ENCODE measurements at regions not wholly inside any gene's neighbourhood (a gene's known extent, or its start where the extent isn't known, plus 50 kb on each side); places are given as distances from the start of the nearest gene placed in this dataset.
"Not testable (repeated sequence)": the region's sequence is repeated elsewhere in the genome, so short reads cannot be mapped to it uniquely, and the experiment has no call there.

GRCh38 chr2:16747257-16747656 lies 81.6 kb upstream of the CYRIA start:
- DNase-seq: no peak

DNA sequence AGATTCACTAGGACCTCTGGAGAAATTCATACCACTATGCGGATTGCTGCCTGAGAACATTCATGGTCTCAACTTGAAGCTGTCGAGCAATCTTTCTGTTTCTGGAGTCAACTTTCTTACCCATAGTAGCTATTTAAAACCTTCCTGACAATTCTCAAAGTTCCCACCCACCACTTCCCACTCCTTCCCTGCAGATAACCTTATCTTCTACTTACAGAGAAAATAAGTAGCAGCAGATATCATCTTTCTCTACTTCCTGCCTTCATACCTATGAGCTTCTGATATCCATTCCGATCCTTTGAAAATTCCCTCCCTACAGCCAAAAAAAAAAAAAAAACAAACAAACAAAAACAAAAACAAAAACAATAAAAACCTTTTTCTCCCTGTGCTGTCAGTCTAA lies 81.2 kb upstream of the CYRIA start:
- DNase-seq: no peak

DNA sequence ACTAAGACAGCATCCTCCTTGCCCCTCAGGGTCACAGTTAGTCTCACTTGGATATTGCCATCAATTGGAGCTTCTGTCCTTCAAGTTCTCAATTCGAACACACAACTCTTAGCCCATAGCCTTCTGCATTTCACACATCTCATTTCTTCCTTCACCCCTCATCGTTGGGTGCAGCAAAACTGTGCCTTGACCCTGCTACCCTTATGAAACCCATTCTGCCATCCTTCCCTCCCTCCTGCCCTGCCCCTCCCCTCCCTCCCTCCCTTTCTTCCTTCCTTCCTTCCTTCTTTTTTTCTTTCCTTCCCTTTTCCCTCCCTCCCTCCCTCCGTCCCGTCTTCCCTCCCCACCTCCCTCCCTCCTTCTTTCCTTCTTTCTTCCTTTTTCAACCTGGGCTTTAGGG lies 80.7 kb upstream of the CYRIA start:
- DNase-seq: no peak

- DNase-seq: no peak
Measured at GRCh38 chr2:16745466-16745865, 79.8 kb upstream of the CYRIA start.

- no peak for DNase-seq
Measured at GRCh38 chr2:16744521-16744920, 78.9 kb upstream of the CYRIA start.

DNA sequence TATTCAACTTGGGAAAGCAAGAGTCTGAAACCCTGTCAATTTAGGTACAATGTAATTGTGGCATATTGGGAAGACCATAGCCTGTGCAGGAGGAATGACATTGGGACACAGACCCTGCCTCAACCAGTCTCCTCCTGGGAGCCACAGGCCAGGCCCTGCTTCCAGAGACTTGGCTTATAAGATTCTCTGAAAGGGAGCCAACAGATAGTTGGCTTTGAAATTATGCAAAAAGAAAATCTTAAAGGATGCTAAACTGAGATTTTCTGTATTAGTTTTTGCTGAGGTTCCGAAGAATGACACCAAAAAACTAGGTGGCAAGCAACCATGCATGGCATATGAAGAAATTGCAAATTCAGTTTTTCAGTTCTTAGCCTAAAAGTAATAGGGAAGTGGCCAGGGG lies 76.4 kb upstream of the CYRIA start:
- no peak for DNase-seq

GRCh38 chr2:16741498-16741897 lies 75.9 kb upstream of the CYRIA start:
- DNase-seq: no peak

DNA sequence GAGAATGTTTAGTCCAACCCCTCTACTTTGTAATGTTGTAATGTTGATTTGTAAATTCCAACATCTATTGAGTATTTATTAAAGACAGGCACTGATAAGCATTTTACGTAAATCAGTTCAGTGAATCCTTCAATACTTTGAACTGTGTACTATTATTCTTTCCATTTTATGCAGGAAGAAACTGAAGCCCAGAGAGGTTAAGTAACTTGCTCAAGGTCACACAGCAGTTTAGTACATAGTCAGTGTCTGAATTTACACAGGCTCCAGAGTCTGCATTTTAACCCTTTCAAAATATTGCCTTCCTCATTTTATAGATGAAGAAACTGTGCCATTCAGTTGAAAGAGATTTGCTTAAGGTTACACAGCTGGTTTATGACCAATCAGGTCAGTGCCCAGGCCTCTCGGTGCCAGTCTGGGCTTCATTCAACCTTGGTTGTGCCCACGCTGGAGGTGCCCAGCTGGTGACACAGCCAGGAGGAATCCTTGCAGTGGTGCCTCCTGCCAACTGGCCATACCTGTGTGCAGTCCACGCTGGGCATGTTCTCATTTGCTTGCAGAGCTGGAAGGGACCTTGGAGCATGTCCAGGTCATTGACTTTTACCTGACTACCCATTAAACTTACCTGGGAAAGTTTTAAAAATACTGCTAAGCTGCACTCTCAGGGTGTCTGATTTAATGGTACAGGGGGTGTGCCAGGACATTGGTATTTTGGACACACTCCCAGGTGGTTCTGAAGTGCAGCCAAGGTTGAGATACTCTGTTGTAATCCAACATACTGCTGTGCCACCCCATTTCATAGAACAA lies 74.3 kb upstream of the CYRIA start:
- no peak for DNase-seq

GRCh38 chr2:16738361-16739225 lies 73.0 kb upstream of the CYRIA start:
- DNase-seq: no peak

- no peak for DNase-seq
Measured at GRCh38 chr2:16737812-16738211, 72.2 kb upstream of the CYRIA start.

DNA sequence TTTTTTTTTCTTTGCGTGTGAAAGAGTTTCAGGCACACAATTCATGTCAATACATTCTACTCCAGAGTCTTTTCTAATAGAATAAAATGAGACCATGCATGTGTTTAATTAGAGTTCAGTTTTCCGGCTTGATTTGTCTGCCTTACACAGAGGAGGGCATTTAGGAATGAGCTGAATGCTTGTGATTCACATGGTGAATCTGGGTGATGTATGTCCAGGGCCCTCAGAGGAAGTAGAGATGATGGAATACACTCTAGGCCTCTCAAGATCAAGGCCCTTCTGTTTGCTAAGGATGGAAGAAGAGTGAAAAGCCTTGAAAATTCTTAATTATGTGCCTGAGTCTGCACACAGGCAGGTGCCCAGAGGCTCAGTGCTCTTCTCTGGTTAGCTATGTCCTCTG lies 71.0 kb upstream of the CYRIA start:
- DNase-seq: no peak

DNA sequence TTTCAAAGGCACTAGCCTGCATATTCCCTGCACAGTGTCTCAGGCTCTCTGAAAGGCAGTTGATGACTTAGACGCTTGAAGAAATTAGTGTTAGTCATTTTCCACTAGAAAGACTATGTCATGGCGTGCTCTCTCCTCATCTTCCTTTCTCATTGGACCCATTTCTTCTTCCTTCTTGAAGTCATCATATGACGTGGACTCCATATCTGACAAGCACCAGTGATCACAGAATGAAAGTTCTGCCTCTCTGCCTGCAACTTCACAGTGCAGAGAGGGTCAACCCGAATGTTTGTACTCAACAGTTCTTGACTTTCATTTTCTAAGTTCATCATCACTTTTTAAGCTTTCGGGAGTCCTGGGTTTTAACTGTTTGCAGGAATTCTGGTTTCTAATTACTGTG lies 63.7 kb upstream of the CYRIA start:
- DNase-seq: no peak

GRCh38 chr2:16728351-16729136 lies 62.9 kb upstream of the CYRIA start:
- DNase-seq: no peak

- DNase-seq: not testable (repeated sequence)
Measured at GRCh38 chr2:16727849-16728248, 62.2 kb upstream of the CYRIA start.

GRCh38 chr2:16727256-16727655 lies 61.6 kb upstream of the CYRIA start:
- no peak for DNase-seq

DNA sequence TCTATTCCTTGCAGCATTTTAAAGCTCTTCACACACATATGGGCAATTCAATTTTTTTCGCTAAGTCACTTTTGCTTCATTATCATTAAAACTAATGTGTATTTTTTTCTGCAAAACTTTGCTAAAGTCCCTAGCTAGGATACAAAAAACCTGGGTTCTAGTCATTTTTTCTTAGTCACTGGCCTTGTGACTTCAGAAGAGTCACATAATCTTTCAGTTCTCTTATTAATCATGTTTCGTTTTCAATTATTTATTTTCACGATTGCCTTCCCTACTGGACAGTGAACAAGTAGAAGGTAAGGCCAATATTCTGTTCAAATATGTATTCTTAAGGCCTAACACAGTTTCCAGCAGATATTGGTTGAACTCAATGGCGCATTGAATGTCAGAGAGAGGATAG lies 60.9 kb upstream of the CYRIA start:
- no peak for DNase-seq

GRCh38 chr2:16726147-16726546 lies 60.5 kb upstream of the CYRIA start:
- no peak for DNase-seq

- no peak for DNase-seq
Measured at GRCh38 chr2:16725549-16725948, 59.9 kb upstream of the CYRIA start.

- DNase-seq: no peak
Measured at GRCh38 chr2:16722677-16723076, 57.0 kb upstream of the CYRIA start.

- no peak for DNase-seq
Measured at GRCh38 chr2:16722126-16722525, 56.5 kb upstream of the CYRIA start.

DNA sequence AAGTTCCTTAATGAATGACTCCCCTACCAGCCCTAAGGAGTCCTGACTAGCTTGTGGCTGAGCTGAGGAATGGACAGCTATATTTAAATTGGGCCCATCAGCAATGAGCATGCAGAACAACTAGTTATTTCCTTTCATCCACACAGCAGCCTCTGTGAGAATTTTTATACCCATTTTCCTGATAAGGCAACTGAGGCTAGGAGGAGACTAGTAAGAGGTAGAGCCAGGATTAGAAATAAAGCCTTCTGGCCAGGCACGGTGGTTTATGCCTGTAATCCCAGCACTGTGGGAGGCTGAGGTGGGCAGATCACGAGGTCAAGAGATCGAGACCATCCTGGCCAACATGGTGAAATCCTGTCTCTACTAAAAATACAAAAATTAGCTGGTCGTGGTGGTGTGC lies 55.9 kb upstream of the CYRIA start:
- DNase-seq: not testable (repeated sequence)

DNA sequence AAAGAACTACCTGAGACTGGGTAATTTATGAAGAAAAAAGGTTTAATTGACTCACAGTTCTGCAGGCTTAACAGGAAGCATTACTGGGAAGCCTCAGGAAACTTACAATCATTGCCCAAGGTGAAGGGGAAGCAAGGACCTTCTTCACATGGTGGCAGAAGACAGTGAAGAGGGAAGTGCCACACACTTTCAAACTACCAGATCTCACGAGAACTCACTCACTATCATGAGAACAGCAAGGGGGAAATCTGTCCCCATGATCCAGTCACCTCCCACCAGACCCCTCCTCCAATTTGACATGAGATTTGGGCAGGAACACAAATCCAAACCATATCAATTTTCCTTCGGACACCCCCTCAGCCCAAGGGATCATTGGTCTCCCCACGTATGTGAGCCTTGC lies 55.1 kb upstream of the CYRIA start:
- not testable (repeated sequence) for DNase-seq

DNA sequence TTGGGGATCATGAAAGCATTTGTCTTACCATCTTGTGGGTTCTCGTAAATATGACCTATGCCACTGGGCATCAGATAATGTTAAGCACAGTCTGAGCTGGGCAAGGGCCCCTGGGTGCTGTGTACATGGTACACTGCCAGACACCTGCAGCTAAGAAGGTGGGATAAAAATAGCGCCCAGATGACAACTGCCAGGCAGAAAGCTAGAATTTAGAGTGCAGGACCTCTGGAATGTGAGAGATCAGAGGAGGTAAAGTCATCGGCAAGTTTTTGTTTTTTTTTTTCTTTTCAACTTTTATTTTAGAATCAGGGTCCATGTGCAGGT lies 53.8 kb upstream of the CYRIA start:
- DNase-seq: no peak
